ENCODE measurements at regions not wholly inside any gene's neighbourhood (a gene's known extent, or its start where the extent isn't known, plus 50 kb on each side); places are given as distances from the start of the nearest gene placed in this dataset.

- no peak overlapping the region for H2AFZ ChIP-seq (ENCODE audit: low read depth)
- POLR2A ChIA-PET: no interaction called here
Observed at GRCh38 chr11:13090228-13090708, 81.2 kb downstream of the RASSF10 start.

GRCh38 chr11:13091373-13091772 lies 82.3 kb downstream of the RASSF10 start:
- TF ChIP-seq TEAD4 (IDR thresholded peaks at IDR 0.05; ENCODE audit: borderline replicate concordance, insufficient read depth) (no peak), TAF1 (IDR thresholded peaks at IDR 0.05; ENCODE audit: borderline replicate concordance, low read depth, low read length) (no peak), GATA2 (CRISPR knock-in tag; IDR thresholded peaks at IDR 0.05) (no peak), MEF2A (IDR thresholded peaks at IDR 0.05; ENCODE audit: borderline replicate concordance, low read depth) (no peak), POLR2AphosphoS5 (IDR thresholded peaks at IDR 0.05; ENCODE audit: low read depth, low read length) (no peak), RCOR1 (IDR thresholded peaks at IDR 0.05; ENCODE audit: low read length) (no peak)
- H3K27me3 ChIP-seq (ENCODE audit: insufficient read depth): no peaks in the 10 kb centered on the region; the same call in 1 of the 2 replicates
- H3K4me1 ChIP-seq (ENCODE audit: control insufficient read depth in 1 of 2, insufficient read depth in 2 of 2, low read depth in 1 of 2, low read length in 1 of 2): no peaks in the 10 kb centered on the region
- H4K20me1 ChIP-seq (ENCODE audit: insufficient read depth): no peaks in the 10 kb centered on the region
- H3F3A ChIP-seq (replicated peaks; ENCODE audit: insufficient read depth): no peaks in the 10 kb centered on the region
- H3K9me2 ChIP-seq: no peaks in the 10 kb centered on the region
- no peaks in the 10 kb centered on the region for H3K9me3 ChIP-seq
- POLR2A ChIA-PET: no interaction called here
- no peak overlapping the region for H3K4me2 ChIP-seq
- CTCF ChIA-PET: interaction anchor here (1.2 kb wide), 1 partner anchor 128 kb away, joined by 3 read pairs; no protein-coding TSS in a partner anchor
- DNase-seq: no peak
- no peaks in the 10 kb centered on the region for H3K36me3 ChIP-seq (replicated peaks in 1 of 2; ENCODE audit: control insufficient read depth in 1 of 2, insufficient read depth in 2 of 2, low read length in 1 of 2)
- no peaks in the 10 kb centered on the region for H3K79me2 ChIP-seq (ENCODE audit: insufficient read depth)
- H3K9ac ChIP-seq: no peak overlapping the region
- no peak overlapping the region for H3K27ac ChIP-seq (ENCODE audit: low read depth in 2 of 2, low read length in 1 of 2)
- H3K4me3 ChIP-seq (ENCODE audit: low read depth in 2 of 2, low read length in 1 of 2): no peak overlapping the region
- no peak overlapping the region for H2AFZ ChIP-seq (ENCODE audit: low read depth)

More at GRCh38 chr11:13090228-13090708, 81.2 kb downstream of the RASSF10 start:
- Histone ChIP-seq H3K27me3 (ENCODE audit: insufficient read depth) (no peaks in the 10 kb centered on the region; the same call in 1 of the 2 replicates), H3K9me2 (no peaks in the 10 kb centered on the region), H3K79me2 (ENCODE audit: insufficient read depth) (no peaks in the 10 kb centered on the region), H3K9ac (no peak overlapping the region), H4K20me1 (ENCODE audit: insufficient read depth) (no peaks in the 10 kb centered on the region), H3K4me1 (ENCODE audit: control insufficient read depth in 1 of 2, insufficient read depth in 2 of 2, low read depth in 1 of 2, low read length in 1 of 2) (no peaks in the 10 kb centered on the region), H3K36me3 (replicated peaks in 1 of 2; ENCODE audit: control insufficient read depth in 1 of 2, insufficient read depth in 2 of 2, low read length in 1 of 2) (no peaks in the 10 kb centered on the region), H3F3A (replicated peaks; ENCODE audit: insufficient read depth) (no peaks in the 10 kb centered on the region), H3K4me3 (ENCODE audit: low read depth in 2 of 2, low read length in 1 of 2) (no peak overlapping the region), H3K9me3 (no peaks in the 10 kb centered on the region), H3K27ac (ENCODE audit: low read depth in 2 of 2, low read length in 1 of 2) (no peak overlapping the region), H3K4me2 (no peak overlapping the region)
- TF ChIP-seq MXI1 (IDR thresholded peaks at IDR 0.05; ENCODE audit: low read depth, low read length) (no peak), PBX3 (IDR thresholded peaks at IDR 0.05) (no peak), SIN3A (IDR thresholded peaks at IDR 0.05; ENCODE audit: borderline replicate concordance, low read depth, low read length) (no peak), POLR2AphosphoS5 (IDR thresholded peaks at IDR 0.05; ENCODE audit: low read depth, low read length) (no peak)
- no peak for DNase-seq
- 38% methylated on average over 1 of the region's 2 CpGs for WGBS (ENCODE audit: low lambda C conversion rate)
- CTCF ChIA-PET: interaction anchor here (1.2 kb wide), 1 partner anchor 127 kb away, joined by 3 read pairs; no protein-coding TSS in a partner anchor

DNA sequence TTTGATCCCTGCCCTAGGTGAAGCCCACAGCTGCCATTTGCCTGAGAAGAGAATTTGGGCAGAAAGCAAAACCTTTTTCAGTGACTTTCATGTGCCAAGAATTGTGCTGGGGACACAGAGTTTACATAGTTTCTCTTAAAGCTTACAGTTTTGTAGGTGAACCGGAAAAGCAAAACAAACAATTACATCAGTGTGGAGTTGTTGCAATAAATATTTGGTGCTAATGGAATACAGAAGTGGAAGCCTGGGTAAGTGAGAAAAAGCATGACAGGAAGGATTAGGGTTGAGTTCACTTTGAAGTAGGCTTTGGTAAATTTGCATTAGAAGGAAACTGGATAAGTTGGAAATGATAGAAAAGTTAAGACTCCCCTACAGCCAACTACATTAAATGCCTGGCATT lies 82.7 kb downstream of the RASSF10 start:
- no peak overlapping the region for H2AFZ ChIP-seq (ENCODE audit: low read depth)
- H3K36me3 ChIP-seq (replicated peaks in 1 of 2; ENCODE audit: control insufficient read depth in 1 of 2, insufficient read depth in 2 of 2, low read length in 1 of 2): no peaks in the 10 kb centered on the region
- no peak overlapping the region for H3K9ac ChIP-seq
- 72% methylated on average over 1 of the region's 1 CpG for WGBS (ENCODE audit: low lambda C conversion rate)
- no peaks in the 10 kb centered on the region for H4K20me1 ChIP-seq (ENCODE audit: insufficient read depth)
- H3K79me2 ChIP-seq (ENCODE audit: insufficient read depth): no peaks in the 10 kb centered on the region
- H3K4me2 ChIP-seq: no peak overlapping the region
- no peaks in the 10 kb centered on the region for H3F3A ChIP-seq (replicated peaks; ENCODE audit: insufficient read depth)
- no peak overlapping the region for H3K4me3 ChIP-seq (ENCODE audit: low read depth in 2 of 2, low read length in 1 of 2)
- DNase-seq: no peak
- no peaks in the 10 kb centered on the region for H3K9me3 ChIP-seq
- no peaks in the 10 kb centered on the region; the same call in 1 of the 2 replicates for H3K27me3 ChIP-seq (ENCODE audit: insufficient read depth)
- ChIA-PET POLR2A (no interaction called here), CTCF (no interaction called here)
- TF ChIP-seq RXRA (IDR thresholded peaks at IDR 0.05; ENCODE audit: borderline replicate concordance, low read depth) (no peak), USF1 (IDR thresholded peaks at IDR 0.05; ENCODE audit: borderline replicate concordance, low read depth) (no peak), FOXM1 (IDR thresholded peaks at IDR 0.05; ENCODE audit: low read depth) (no peak)
- no peaks in the 10 kb centered on the region for H3K9me2 ChIP-seq
- no peaks in the 10 kb centered on the region for H3K4me1 ChIP-seq (ENCODE audit: control insufficient read depth in 1 of 2, insufficient read depth in 2 of 2, low read depth in 1 of 2, low read length in 1 of 2)
- H3K27ac ChIP-seq (ENCODE audit: low read depth in 2 of 2, low read length in 1 of 2): no peak overlapping the region

Data from SK-N-SH (cell line).